ENCODE measurements at regions not wholly inside any gene's neighbourhood (a gene's known extent, or its start where the extent isn't known, plus 50 kb on each side); places are given as distances from the start of the nearest gene placed in this dataset.

- TF ChIP-seq CTCF (IDR thresholded peaks at IDR 0.05) (no peak), POLR2AphosphoS5 (IDR thresholded peaks at IDR 0.05) (no peak), POLR2A (IDR thresholded peaks at IDR 0.05) (no peak), EP300 (IDR thresholded peaks at IDR 0.05) (no peak)
These were observed 343.7 kb downstream of the DMRTA1 start for GRCh38 chr9:22790329-22790728.
